CD4-positive, alpha-beta T cell (primary cell): ENCODE measurements at regions not wholly inside any gene's neighbourhood (a gene's known extent, or its start where the extent isn't known, plus 50 kb on each side); places are given as distances from the start of the nearest gene placed in this dataset.
A peak's percentile ranks its signal among the peaks of the same experiment; 100 is the strongest.

Experiments used
- ATAC-seq: fragments of 200-7000 bp; cut with Tn5 transposase; one replicate; pipeline ENCODE4 v1.10.0; 2022; ENCODE audit warnings: mild to moderate bottlenecking; ENCODE audit not compliant: poor library complexity
- CTCF ChIA-PET: fragments of 350-600 bp; sonication (Branson Sonifier 250); formaldehyde crosslinking; loops from one replicate; lab custom pipeline; 2021; ENCODE audit warnings: antibody characterized with exemption, inconsistent platforms; lab: Charles Lee
- POLR2A ChIA-PET: fragments of 350-600 bp; sonication (Branson Sonifier 250); formaldehyde crosslinking; loops from one replicate; lab custom pipeline; 2021; ENCODE audit warnings: antibody characterized with exemption, inconsistent platforms; lab: Charles Lee
- DNase-seq, 14 experiments: peaks; one replicate each; pipeline ENCODE4 v3.0.0-alpha.2; 2013 to 2020; ENCODE audit warnings: mixed read lengths in 2 of 14
- H3K27ac ChIP-seq, 2 donors: one replicate each; pipeline versions ENCODE4 v1.5.1 to v1.7.0; 2013; ENCODE audit warnings: low read length in 2 of 2, low read depth in 1 of 2, mild to moderate bottlenecking in 1 of 2
- H3K27me3 ChIP-seq, 2 experiments: 1 replicate in 1 of 2; 2 replicates in 1 of 2; pipeline versions ENCODE4 v1.6.1 to v1.7.0; 2013; ENCODE audit warnings: low read length in 2 of 2, control low read depth in 1 of 2, mild to moderate bottlenecking in 1 of 2, moderate library complexity in 1 of 2; ENCODE audit not compliant: insufficient read depth in 2 of 2, control insufficient read depth in 1 of 2
- H3K36me3 ChIP-seq: one replicate; pipeline ENCODE4 v1.6.1; 2013; ENCODE audit warnings: low read length, control low read depth; ENCODE audit not compliant: insufficient read depth
- H3K4me1 ChIP-seq: one replicate; pipeline ENCODE4 v1.6.1; 2013; ENCODE audit warnings: low read length, control low read depth; ENCODE audit not compliant: insufficient read depth
- H3K4me3 ChIP-seq: one replicate; pipeline ENCODE4 v1.5.1; 2013; ENCODE audit warnings: mild to moderate bottlenecking, low read length, moderate library complexity
- H3K9me3 ChIP-seq, 2 experiments: 1 replicate in 1 of 2; 2 replicates in 1 of 2; pipeline versions ENCODE4 v1.6.1 to v1.7.0; 2013; ENCODE audit warnings: low read length in 2 of 2, mild to moderate bottlenecking in 2 of 2, control low read depth in 1 of 2, moderate library complexity in 1 of 2; ENCODE audit not compliant: control insufficient read depth in 1 of 2, insufficient read depth in 1 of 2
- H3K27ac Mint-ChIP-seq: one replicate; pipeline ENCODE4 v1.8.0; 2020; ENCODE audit warnings: mixed read lengths
- H3K27me3 Mint-ChIP-seq: one replicate; pipeline ENCODE4 v1.8.0; 2021; ENCODE audit warnings: mixed read lengths
- H3K36me3 Mint-ChIP-seq: one replicate; pipeline ENCODE4 v1.8.0; 2021; ENCODE audit warnings: low read depth, mixed read lengths
- H3K4me1 Mint-ChIP-seq: one replicate; pipeline ENCODE4 v1.8.0; 2021; ENCODE audit warnings: low read depth, mixed read lengths
- H3K4me3 Mint-ChIP-seq: one replicate; pipeline ENCODE4 v1.8.0; 2020; ENCODE audit warnings: mild to moderate bottlenecking, mixed read lengths
- H3K9me3 Mint-ChIP-seq: one replicate; pipeline ENCODE4 v1.8.0; 2020; ENCODE audit warnings: mixed read lengths
- intact Hi-C, 2 experiments: fragments of 100-400 bp; cut with DNase I in 1 of 2; cut with micrococcal nuclease in 1 of 2; formaldehyde crosslinking; loops; one replicate each; pipeline versions ENCODE4 v1.15.1 to v1.9.0; 2023 to 2025; cut with DNase I, micrococcal nuclease
- TF ChIP-seq, protein P1 (sequence below): fragments of 200-600 bp; IDR thresholded peaks from one replicate; pipeline ENCODE4 v1.8.0; 2022; ENCODE audit warnings: antibody characterized with exemption, mild to moderate bottlenecking

GRCh38 chr2:190121971-190122370 lies 59.4 kb upstream of the MSTN start:
- DNase-seq (peak in 3 of 14 experiments; percentile 5 to 21 (median 12)), ATAC-seq (no peak)
- CTCF ChIA-PET, result interaction anchor here (0.9 to 1.4 kb wide), 2 partner anchors 9 to 33 kb away, joined by 3 read pairs; no protein-coding TSS in a partner anchor
- Histone ChIP-seq H3K4me1 (peaks cover 9% of the 10 kb centered on the region), H3K27ac (no peak overlapping the region), H3K27me3 (no peaks in the 10 kb centered on the region), H3K36me3 (no peaks in the 10 kb centered on the region), H3K4me3 (no peak overlapping the region), H3K9me3 (no peaks in the 10 kb centered on the region)
- intact Hi-C loops, result no loop called here
- Mint-ChIP-seq H3K4me3 (no peak overlapping the region), H3K4me1 (peaks cover 14% of the 10 kb centered on the region), H3K27me3 (no peaks in the 10 kb centered on the region), H3K27ac (no peak overlapping the region), H3K9me3 (no peaks in the 10 kb centered on the region), H3K36me3 (no peaks in the 10 kb centered on the region)
- TF ChIP-seq, protein P1, sequence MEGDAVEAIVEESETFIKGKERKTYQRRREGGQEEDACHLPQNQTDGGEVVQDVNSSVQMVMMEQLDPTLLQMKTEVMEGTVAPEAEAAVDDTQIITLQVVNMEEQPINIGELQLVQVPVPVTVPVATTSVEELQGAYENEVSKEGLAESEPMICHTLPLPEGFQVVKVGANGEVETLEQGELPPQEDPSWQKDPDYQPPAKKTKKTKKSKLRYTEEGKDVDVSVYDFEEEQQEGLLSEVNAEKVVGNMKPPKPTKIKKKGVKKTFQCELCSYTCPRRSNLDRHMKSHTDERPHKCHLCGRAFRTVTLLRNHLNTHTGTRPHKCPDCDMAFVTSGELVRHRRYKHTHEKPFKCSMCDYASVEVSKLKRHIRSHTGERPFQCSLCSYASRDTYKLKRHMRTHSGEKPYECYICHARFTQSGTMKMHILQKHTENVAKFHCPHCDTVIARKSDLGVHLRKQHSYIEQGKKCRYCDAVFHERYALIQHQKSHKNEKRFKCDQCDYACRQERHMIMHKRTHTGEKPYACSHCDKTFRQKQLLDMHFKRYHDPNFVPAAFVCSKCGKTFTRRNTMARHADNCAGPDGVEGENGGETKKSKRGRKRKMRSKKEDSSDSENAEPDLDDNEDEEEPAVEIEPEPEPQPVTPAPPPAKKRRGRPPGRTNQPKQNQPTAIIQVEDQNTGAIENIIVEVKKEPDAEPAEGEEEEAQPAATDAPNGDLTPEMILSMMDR, result no peak
- POLR2A ChIA-PET, result no interaction called here

- POLR2A ChIA-PET, result no interaction called here
- CTCF ChIA-PET, result interaction anchor here (1.4 kb wide), 1 partner anchor 10 kb away, joined by 3 read pairs; no protein-coding TSS in a partner anchor
Measured at GRCh38 chr2:190121305-190121704, 58.8 kb upstream of the MSTN start.

DNA sequence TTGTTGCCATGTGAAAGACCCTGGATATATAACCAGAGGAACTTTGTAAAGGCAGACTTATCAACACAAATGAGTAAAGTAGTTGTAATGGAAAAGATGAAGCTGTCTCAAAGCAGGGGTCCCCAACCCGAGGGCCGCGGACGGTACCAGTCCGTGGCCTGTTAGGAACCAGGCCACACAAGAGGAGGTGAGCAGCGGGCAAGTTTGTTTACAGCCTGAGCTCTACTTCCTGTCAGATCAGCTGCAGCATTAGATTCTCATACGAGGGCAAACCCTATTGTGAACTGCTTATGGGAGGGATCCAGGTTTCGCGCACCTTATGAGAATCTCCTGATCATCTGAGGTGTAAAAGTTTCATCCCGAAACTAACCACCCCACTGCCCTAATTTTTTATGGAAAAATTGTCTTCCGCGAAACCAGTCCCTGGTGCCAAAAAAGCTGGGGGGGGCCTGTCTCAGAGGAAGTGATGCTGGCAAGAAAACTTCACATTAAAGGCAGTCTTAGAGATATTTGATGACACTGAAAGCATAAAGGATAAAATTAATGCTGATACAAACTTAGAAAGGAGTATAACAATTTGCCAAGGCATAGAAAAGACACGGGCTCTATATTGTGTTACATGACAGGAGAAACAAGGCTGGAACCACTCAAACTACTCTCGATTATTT lies 57.5 kb upstream of the MSTN start:
- intact Hi-C loops, result no loop called here
- Mint-ChIP-seq H3K4me1 (peaks cover 14% of the 10 kb centered on the region), H3K36me3 (no peaks in the 10 kb centered on the region), H3K4me3 (peak overlapping the region; percentile 44), H3K9me3 (no peaks in the 10 kb centered on the region), H3K27ac (peak overlapping the region; percentile 60), H3K27me3 (peaks cover 5% of the 10 kb centered on the region)
- no peak overlapping the region for H3K27ac ChIP-seq
- no peaks in the 10 kb centered on the region for H3K9me3 ChIP-seq
- no peak overlapping the region for H3K4me3 ChIP-seq
- ChIA-PET POLR2A (no interaction called here), CTCF (no interaction called here)
- no peaks in the 10 kb centered on the region for H3K36me3 ChIP-seq
- ATAC-seq (no peak), DNase-seq (peak in 5 of 14 experiments; percentile 2 to 39 (median 4))
- TF ChIP-seq, protein P1, result no peak
- H3K27me3 ChIP-seq, result no peaks in the 10 kb centered on the region
- H3K4me1 ChIP-seq, result peaks cover 9% of the 10 kb centered on the region

More at GRCh38 chr2:190121305-190121704, 58.8 kb upstream of the MSTN start:
- Histone ChIP-seq H3K4me3 (no peak overlapping the region), H3K27ac (no peak overlapping the region), H3K27me3 (no peaks in the 10 kb centered on the region), H3K36me3 (no peaks in the 10 kb centered on the region), H3K4me1 (peaks cover 9% of the 10 kb centered on the region), H3K9me3 (no peaks in the 10 kb centered on the region)
- TF ChIP-seq, protein P1, result no peak
- Mint-ChIP-seq H3K27me3 (no peaks in the 10 kb centered on the region), H3K4me3 (no peak overlapping the region), H3K4me1 (peaks cover 14% of the 10 kb centered on the region), H3K36me3 (no peaks in the 10 kb centered on the region), H3K9me3 (no peaks in the 10 kb centered on the region), H3K27ac (no peak overlapping the region)
- no peak for DNase-seq
- intact Hi-C loops, result no loop called here
- ATAC-seq, result no peak
